ENCODE measurements at regions not wholly inside any gene's neighbourhood (a gene's known extent, or its start where the extent isn't known, plus 50 kb on each side); places are given as distances from the start of the nearest gene placed in this dataset.

DNA sequence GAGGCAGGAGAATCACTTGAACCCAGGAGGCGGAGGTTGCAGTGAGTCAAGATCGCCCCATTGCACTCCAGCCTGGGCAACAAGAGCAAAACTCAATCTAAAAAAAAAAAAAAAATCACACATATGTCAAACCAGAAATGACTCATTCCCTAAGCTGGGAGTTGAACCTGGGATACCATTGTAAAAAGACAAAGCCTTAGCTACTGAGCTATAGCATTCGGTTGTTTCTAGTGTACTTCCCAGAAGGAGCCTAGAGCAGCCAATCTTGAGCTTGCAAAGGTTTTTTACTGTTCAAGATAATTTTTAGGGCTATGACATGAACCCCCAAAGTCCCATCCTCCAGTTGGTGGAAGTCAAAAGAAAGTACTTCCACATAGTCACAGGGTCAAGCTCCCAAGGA, 87.9 kb downstream of the ZNF467 start:
- TF ChIP-seq POLR2A (IDR thresholded peaks at IDR 0.05) (no peak), CTCF (IDR thresholded peaks at IDR 0.05) (no peak)

Data from testis (tissue), 2 donors.